HFF-Myc (cell line): ENCODE measurements at regions not wholly inside any gene's neighbourhood (a gene's known extent, or its start where the extent isn't known, plus 50 kb on each side); places are given as distances from the start of the nearest gene placed in this dataset.
"Not testable (repeated sequence)": the region's sequence is repeated elsewhere in the genome, so short reads cannot be mapped to it uniquely, and the experiment has no call there.

Experiments
- DNase-seq: peaks from one replicate; pipeline ENCODE4 v3.0.0-alpha.2; 2011; ENCODE audit warnings: low read depth; ENCODE audit errors: extremely low read depth
- H3K4me3 ChIP-seq: replicated peaks from 2 replicates; pipeline ENCODE4 v1.5.1; 2011; ENCODE audit warnings: low read depth, mild to moderate bottlenecking, control low read depth, low read length
- TF ChIP-seq, protein P1 (sequence below): IDR thresholded peaks from 2 replicates; pipeline ENCODE4 v1.5.1; 2012; ENCODE audit warnings: mild to moderate bottlenecking, low read depth, low read length, control low read depth; ENCODE audit errors: missing control alignments

DNA sequence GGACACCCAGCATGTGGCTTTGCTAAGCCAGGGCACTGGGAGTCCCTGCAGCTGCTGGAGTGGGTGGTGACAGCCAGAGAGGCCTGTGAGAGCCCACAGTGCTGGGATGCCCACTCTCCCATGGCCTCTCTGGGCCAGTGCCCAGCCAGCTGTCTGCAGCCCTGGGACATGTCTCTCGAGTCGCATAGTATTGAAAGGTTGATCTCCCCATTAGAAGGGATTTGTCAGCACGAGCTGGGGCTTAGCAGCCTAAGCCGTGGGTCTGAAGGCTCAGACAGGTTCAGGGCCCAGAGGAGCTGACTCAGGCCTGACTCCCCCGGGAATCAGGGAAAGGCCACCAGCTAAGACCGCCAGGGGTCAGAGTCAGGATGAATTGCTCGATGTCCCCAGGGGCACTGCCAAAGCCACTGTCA lies 53.5 kb downstream of the FOXD2 start:
- no peak for DNase-seq
- TF ChIP-seq, protein P1, sequence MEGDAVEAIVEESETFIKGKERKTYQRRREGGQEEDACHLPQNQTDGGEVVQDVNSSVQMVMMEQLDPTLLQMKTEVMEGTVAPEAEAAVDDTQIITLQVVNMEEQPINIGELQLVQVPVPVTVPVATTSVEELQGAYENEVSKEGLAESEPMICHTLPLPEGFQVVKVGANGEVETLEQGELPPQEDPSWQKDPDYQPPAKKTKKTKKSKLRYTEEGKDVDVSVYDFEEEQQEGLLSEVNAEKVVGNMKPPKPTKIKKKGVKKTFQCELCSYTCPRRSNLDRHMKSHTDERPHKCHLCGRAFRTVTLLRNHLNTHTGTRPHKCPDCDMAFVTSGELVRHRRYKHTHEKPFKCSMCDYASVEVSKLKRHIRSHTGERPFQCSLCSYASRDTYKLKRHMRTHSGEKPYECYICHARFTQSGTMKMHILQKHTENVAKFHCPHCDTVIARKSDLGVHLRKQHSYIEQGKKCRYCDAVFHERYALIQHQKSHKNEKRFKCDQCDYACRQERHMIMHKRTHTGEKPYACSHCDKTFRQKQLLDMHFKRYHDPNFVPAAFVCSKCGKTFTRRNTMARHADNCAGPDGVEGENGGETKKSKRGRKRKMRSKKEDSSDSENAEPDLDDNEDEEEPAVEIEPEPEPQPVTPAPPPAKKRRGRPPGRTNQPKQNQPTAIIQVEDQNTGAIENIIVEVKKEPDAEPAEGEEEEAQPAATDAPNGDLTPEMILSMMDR, result no peak

DNA sequence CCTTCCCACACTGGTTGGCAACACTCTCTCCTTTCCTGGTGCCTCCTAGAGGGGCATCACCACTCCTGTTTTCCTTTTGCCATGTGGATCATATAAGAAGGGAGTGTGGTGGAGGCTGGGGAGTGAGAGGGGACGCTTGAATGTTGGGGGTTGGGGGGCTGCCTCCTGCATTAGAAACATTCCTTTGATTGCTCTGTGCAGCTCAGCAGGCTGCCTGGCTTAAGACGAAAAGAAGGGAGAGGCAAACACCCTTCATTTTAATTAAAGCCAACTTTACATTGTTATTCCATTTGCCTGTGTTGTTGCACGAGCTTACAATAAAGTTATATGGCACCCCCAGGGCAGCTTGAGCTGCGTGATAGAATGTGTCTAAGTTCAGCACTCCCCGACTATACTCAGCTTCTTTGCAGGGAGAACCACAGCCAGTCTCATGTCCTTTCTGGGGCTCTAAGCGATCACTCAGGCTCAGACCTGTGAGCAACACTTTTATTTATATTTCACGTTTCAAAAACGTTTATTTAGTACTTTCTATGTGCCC lies 57.4 kb downstream of the FOXD2 start:
- TF ChIP-seq, protein P1, result no peak
- DNase-seq, result no peak

More for the DNA sequence above, 53.5 kb downstream of the FOXD2 start:
- H3K4me3 ChIP-seq, result no peak overlapping the region

DNA sequence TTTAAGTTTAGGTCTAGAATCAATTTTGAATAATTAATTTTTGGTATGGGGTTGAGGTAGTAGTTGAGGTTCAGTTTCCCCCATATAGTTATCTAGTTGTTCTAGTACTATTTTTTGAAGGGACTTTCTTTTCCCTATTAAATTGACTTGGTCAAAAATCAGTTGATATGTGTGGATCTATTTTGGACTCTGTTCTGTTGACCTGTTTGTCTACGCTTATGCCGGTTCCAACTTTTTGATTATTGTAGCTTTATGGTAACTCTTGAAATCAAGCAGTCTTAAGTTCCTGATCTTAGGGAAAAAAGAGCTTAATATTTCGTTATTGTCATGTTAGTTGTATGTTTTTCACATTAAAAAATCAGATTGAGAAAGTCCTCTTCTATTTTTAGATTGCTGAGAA lies 60.7 kb downstream of the FOXD2 start:
- TF ChIP-seq, protein P1, result no peak
- no peak for DNase-seq
- H3K4me3 ChIP-seq, result no peak overlapping the region

More for the DNA sequence above, 57.4 kb downstream of the FOXD2 start:
- no peak overlapping the region for H3K4me3 ChIP-seq

DNA sequence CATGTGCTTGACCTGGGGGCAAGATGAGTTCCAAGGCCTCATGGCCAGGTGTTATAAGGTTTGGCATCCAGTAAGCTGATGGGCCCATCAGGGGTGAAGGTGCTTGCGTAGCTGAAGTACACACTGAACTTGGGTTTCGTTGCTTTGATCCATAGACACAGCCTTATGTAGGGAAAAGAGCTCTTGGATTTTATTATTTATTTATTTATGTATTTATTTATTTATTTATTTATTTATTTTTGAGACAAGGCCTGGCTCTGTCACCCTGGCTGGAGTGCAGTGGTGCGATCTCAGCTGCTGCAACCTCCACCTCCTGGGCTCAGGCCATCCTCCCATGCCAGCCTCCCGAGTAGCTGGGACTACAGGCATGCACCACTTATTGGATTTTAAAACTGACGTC lies 63.2 kb downstream of the FOXD2 start:
- TF ChIP-seq, protein P1, result no peak
- DNase-seq, result no peak
- no peak overlapping the region for H3K4me3 ChIP-seq

DNA sequence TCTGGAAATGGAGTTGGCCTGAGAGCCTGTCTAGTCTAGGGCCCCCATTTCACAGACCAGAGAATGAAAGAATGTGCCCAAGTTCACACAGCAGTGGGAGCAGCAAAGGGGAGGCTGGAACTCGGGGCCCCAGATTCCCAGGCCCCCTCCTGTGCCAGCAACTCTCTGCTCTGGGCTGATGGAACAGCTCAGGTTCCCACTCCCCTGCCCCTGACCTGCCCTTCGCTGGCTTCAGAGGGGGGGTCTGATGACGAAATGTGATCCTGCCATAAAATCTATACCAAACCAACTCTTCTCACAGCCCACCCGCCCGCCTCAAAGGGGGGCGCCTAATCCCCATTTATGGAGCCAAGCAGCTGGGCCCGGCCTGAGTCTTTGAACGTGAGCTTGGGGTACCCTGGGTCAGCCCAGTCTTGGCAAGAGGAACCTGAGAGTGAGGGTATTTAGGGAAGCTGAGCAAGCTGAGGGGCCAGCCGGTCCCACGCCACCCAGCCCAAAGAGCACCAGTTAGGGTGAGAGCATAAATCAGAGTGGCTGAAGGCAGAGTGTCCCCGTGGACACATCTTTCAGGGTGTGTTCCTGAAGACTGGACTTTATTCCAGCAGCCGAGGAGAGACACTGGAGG lies 65.0 kb downstream of the FOXD2 start:
- TF ChIP-seq, protein P1, result no peak
- H3K4me3 ChIP-seq, result no peak overlapping the region
- DNase-seq, result no peak

DNA sequence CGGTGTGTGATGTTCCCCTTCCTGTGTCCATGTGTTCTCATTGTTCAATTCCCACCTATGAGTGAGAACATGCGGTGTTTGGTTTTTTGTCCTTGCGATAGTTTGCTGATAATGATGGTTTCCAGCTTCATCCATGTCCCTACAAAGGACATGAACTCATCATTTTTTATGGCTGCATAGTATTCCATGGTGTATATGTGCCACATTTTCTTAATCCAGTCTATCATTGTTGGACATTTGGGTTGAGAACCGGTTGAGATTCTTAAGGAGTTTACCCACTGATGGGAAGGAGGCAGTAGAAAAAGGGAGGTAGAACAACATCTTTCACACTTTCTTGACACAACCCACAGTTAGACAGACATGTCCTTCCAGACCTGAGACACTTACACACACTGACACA lies 67.0 kb downstream of the FOXD2 start:
- not testable (repeated sequence) for DNase-seq, H3K4me3 ChIP-seq

DNA sequence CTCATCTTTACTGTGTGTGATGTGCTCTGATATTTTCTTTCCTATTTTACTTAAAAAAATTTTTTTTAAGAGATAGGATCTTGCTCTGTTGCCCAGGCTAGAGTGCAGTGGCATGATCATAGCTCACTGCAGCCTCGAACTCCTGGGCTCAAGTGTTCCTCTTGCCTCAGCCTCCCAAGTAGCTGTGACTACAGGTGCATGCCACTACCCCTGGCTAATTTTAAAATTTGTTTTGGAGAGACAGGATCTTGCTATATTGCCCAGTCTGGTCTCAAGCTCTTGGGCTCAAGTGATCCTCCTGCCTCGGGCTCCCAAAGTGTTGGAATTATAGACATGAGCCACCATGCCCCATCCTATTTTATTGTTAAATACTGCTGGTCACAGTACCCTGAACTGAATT lies 67.4 kb downstream of the FOXD2 start:
- H3K4me3 ChIP-seq, result no peak overlapping the region
- TF ChIP-seq, protein P1, result no peak
- DNase-seq, result no peak
